Epithelial cell of prostate (primary cell): ENCODE measurements at regions not wholly inside any gene's neighbourhood (a gene's known extent, or its start where the extent isn't known, plus 50 kb on each side); places are given as distances from the start of the nearest gene placed in this dataset.

Experiments used
- DNase-seq: peaks from one replicate; pipeline ENCODE4 v3.0.0-alpha.2; 2011; ENCODE audit warnings: low read depth, low spot score
- H3K27ac ChIP-seq: fragments of 450-650 bp; 2 replicates; pipeline ENCODE4 v1.5.1; 2017; ENCODE audit warnings: mild to moderate bottlenecking

DNA sequence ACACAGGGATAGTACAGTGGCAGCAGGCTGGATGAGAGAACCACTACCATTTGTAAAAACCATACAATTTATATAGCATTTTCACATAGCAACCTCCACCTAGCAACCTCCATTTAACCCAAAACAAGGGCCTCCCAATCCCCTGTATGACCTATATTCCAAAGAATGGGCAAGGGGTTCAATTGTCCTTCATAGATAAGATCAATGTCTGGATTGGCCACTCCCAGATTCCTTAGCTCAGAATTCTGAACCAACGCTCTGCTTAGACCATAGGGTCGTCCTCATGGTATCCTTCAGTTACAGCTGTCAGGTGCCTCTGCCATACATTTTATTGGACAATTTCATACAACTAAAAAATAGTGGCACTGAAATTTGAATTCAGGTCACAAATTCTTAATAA is 166.2 kb downstream of the KCTD12 start:
- DNase-seq, result no peak
- H3K27ac ChIP-seq, result no peak overlapping the region

DNA sequence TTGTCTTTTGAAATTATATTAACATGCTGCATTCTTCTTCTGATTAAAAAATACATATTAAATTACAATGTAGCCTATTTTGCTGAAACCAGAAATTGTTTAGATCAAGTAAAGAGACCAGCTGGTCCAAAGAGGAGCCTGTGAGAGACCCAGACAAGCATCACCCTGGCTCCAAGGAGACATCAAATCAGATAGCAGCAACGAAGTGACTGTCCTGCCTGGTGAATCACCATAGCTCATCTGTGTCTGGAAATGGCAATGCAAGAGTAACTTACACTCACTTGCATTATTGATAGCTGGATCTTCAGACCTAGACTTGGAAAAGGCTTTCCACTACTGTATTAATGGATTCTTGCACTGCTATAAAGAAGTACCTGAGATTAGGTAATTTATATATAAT is 169.1 kb downstream of the KCTD12 start:
- no peak overlapping the region for H3K27ac ChIP-seq
- DNase-seq, result no peak

DNA sequence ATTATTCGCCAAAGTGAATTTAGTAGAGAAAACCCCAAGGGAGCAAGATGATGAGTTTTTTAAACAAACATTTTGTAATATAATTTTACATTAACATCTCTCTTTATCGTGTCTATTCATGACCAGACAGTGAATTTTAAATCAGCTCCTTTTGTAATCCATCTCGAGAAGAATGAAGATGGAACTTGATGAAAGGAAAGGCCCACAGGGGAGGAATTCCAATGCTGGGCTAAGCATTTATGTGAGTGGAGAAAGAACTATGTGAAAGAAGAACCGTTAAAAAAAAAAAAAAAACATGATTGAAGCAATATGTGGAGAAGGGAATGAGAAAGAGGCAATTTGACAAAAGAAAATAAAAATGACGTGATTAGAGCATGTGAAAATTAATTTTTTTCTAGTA is 170.6 kb downstream of the KCTD12 start:
- DNase-seq, result no peak
- no peak overlapping the region for H3K27ac ChIP-seq

DNA sequence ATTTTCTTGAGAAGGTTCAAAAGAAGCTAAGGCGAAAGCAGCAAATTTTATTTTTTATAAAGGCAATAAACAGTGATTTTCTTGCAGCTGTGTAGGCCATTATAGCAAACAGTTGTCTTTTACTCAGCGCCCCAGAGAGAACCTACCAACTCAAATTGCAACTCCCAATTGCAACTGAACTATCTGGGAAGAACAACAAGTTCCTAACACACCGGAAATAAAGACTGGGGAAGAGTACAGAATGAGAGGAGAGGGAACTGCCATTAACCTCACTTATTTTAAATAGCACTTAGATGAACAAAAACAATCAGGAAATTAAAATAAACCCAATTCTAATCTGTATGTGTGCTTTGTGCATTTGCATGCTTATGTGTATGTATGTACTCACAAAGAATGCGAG is 171.1 kb downstream of the KCTD12 start:
- DNase-seq, result no peak
- H3K27ac ChIP-seq, result no peak overlapping the region

DNA sequence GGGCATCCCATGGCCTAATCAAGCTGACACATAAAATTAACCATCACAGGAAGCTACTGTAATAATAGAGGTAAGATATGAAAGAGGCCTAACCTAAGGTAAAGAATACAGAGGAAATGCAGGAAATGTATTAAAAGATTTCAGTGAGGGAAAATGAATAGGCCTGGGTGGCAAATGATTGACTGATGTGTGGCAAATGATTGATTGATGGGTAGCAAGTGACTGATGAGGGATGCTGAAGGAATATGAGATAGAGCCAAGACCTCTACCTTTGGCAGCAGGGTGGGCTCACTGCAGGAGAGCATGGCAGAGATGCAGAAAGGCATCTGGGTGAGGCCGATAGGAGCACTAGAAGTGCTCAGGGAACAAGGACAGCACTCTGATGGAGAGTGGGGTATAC is 172.9 kb downstream of the KCTD12 start:
- no peak for DNase-seq
- no peak overlapping the region for H3K27ac ChIP-seq

DNA sequence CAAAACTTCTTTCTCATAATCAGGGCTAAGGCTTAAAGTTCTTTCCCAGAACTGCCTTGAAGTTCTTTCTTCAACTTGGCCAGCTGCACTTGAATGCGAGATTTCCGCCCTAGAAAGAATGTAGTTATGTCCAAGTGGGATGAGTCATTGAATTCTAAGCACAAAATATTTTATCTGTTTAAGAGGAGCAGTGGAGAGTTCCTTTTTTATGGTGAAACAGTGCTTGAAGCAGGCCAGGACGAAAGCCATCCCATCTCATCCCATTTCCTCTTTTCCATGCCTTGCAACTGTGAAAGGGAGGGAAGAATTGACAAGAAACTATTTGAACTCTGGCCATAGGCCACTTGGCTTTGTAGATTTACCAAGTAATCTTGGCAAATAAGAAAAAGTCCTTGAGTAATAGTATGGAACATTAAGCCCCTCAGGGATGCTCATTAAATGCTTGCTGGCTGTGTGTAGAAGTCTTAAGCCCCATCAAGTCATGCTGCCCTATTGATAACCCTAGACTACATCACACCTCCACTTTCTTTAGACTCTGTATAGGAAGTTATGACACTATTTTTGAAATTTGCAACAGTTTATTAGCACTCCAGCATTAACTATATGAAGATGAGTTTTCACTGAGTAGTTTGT is 174.5 kb downstream of the KCTD12 start:
- H3K27ac ChIP-seq, result no peak overlapping the region
- no peak for DNase-seq

DNA sequence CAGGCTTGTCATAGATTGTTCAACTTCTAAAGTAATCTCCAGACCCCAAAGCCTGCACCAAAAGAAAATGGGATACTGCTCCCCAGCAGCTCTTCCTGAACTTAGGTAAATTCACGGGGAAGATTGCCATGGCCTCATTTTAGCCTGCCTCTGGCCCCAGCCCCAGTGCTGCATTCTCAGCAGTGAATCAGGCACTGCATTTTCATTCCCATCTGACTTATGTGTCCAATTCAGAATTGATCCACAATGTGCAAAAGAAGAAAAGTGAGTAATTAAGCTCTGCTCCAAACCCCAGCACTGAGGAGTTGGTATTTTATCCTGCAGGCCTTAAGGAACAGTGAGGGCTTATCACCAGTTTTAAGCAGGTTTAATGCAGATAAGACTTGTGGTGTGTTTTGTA is 176.4 kb downstream of the KCTD12 start:
- H3K27ac ChIP-seq, result no peak overlapping the region
- DNase-seq, result no peak

DNA sequence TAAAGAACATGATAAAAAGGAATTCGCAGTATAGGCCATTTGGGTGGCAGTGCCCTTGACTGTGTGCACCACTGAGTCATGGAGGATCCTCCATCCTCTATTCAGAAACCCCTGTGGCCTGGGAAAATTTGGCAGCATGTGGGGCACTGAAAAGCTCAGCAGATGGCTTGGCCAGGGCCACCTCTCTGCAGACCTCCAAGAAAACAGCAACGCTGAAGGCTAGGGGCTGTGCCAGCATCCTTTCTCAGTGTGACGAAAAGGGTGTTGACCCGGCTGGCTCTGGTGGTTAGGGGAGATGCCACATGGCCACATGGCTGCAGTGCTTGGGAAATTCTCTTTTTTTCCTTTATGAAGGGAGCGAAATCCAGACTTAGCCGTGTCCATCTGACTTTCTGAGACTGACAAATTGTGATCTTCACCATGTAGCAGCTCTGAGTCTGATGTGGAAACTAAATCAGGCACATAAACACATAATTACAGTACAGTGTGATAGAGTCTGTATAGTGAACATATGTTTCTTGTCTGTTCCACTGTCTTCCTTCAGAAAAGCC is 178.0 kb downstream of the KCTD12 start:
- H3K27ac ChIP-seq, result no peak overlapping the region
- no peak for DNase-seq

DNA sequence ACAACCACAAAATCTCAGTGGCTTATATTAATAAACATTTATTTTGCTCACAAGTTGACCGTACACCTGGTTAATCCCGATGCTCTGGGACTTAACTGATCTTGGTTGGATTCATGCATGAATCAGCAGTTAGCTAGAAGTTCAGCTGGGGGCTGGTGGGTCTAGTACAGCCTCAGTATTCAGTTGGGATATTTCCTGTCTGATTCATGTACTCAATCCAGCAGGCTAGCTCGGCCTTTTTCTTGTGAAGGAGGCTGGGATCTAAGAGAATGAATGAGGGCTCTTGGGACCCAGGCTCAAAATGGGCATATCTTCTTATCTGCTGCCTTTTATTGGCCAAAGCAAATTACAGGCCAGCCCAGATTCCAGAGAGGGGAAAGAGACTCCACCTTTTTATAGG is 178.8 kb downstream of the KCTD12 start:
- no peak for DNase-seq
- no peak overlapping the region for H3K27ac ChIP-seq

DNA sequence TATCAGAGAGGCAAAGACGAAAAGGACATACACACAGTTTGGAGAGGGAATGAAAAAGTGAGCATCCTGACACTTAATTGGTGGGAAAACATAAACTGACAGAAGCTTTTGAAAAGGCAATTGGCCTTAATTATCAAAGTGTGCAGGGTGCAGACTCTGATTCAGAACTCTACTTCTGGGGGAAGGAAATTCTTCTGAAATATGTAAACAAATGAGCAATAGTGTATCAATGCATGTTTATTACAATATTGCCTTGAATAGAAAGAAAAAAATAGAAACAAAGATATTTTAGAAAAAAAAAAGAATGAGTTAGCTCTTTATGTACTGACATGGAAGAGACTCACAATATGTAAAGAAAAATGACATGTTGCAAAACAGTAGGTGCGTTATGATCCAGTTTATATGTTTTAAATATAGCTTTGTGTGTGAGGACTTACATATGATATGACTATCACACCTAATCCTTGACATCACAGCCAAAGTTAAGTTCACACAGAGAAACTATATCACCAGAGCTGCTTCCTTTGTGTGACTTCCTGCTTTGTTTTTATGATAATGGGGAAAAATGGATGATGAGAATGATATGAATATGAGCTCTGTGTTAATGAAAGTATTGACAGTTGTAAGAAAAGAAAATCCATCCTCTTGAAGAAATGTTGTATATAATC is 182.4 kb downstream of the KCTD12 start:
- no peak overlapping the region for H3K27ac ChIP-seq
- DNase-seq, result no peak

DNA sequence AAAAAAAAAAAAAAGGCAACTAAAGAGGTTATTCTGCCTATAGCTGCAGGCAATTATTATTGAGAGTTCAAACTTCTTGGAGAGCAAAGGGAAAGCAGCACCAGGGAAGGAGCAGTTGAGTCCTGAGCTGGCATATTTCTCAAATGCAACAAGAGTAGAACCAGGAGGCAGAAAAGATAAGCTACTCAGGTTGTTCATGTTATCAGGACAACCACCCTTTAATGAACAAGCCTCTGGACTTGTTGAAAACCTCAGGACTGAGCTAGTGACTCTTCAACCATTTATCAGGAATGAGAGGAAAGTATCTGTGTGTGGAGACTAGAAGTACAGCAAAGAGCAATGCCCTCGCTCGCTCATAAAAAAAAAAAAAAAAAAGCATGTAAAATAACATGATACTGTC is 183.0 kb downstream of the KCTD12 start:
- no peak for DNase-seq
- no peak overlapping the region for H3K27ac ChIP-seq

DNA sequence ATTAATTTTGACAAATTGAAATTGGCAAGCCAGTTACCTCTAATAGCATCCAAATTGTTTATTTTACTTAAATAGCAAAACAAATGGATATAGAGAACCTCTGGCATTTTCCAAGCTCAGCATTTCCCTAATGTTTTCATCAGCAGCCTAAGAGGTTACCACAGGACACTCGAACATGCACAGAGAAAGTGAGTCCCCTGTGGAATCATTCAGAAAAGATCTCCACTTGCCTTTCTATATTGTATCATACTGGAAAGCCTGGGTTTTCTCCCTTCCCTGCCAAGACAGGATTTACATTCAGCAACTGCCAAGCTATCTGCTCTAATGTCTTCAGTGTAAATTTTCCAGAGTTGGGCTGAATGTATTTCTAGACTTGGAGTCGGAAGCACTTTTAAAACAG is 188.9 kb downstream of the KCTD12 start:
- no peak overlapping the region for H3K27ac ChIP-seq
- no peak for DNase-seq

DNA sequence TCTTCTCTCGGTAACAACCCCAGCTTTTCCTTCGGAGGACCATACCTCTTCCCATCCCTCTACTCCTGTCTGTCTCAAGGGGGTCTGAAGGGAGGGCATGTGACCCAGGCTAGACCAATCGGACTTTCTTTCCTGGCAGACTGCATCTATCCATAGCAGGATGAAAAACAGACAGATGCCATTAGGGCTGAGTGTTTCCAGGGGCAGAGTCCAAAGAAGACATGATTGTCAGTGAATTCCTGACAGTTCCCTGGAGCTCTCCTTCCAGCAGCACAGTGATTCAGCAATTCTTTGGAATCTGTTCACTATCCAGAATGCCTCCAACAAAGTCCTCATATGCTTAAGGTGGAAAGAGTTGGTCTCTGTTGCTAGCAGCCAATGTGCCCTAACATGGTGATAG is 189.8 kb downstream of the KCTD12 start:
- no peak for DNase-seq
- H3K27ac ChIP-seq, result no peak overlapping the region

DNA sequence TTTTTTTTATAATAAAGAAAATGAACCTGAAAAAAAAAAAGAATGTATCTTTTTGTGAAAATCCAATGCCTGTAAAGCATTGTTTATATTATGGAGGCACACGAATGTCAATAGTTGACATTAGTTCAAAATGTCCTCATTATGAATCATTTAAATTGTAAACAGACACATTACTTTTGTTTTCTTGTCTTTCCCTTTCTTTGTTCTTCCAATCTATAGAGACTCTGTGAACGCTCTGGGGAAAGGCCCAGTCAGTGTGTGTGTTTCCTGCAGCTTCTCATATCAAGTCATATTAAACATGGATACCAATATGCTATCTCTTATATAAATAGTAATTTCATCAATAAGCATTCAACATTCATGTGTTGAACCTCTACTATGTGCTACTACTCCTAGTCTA is 193.1 kb downstream of the KCTD12 start:
- no peak overlapping the region for H3K27ac ChIP-seq
- DNase-seq, result no peak

DNA sequence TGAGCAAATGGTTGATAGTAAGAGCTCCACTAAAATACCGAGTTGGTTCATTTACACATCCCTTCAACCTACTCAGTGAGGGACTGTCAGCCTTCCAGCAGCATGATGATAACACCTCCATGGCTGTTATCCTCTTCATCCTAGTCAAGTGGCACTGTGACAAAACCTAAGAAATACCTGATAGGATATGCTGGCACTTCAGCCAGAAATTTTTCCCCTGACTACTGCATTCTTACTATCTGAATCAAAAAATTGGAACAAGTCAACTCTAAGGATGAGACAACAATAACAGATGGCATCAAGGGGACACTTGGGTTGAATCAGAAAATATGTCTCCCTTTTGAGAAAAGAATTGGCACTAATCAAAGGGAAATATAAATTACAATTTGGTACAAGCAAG is 193.9 kb downstream of the KCTD12 start:
- H3K27ac ChIP-seq, result no peak overlapping the region
- DNase-seq, result no peak

DNA sequence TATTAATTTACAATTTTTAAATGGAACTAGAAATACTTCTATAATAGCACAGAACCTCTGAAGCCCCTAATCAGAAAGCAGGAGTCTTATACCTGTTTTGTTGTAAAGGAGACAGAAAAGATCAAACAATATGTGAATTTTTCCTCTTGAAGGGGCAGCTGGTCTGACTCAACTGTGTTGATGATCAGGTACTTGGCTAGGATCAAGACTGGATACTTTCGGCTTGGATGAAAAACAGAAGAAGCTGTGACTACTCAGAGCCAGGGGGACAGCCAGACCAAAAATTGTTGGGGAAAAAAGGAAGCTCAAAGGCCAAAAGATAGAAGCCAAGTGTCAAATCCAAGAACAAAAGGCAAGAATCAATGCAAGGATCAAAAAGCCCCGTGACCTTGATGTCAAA is 195.6 kb downstream of the KCTD12 start:
- H3K27ac ChIP-seq, result no peak overlapping the region
- DNase-seq, result no peak

DNA sequence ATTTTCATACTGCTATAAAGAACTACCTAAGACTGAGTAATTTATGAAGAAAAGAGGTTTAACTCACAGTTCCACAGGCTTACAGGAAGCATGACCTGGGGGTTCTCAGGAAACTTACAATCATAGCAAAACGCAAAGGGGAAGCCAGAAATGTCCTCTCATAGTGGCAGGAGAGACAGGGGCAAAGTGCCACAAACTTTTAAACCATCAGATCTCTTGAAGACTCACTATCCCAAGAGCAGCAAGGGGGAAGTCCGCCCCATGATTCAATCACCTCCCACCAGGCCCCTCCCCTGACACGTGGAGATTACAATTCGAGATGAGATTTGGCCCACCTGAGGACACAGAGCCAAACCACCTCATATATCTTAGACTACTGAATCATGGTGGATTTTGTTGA is 198.7 kb downstream of the KCTD12 start:
- no peak for DNase-seq
- H3K27ac ChIP-seq, result no peak overlapping the region

DNA sequence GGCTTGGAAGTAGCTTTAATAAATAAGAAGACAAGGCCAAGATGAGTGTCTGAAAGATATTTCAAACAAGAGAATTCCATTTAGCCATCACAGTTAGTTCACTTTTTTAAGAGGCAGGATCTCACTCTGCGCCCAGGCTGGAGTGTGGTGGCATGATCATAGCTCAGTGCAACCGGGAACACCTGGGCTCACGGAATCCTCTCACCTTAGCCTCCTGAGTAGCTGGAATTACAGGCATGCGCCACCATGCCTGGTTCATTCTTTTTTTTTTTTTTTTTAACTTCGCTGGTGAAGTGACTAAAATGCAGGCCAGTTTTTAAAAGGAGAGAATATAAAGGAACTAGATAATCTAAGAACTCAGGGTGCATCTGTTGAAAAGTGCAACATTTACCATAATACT is 200.3 kb downstream of the KCTD12 start:
- no peak overlapping the region for H3K27ac ChIP-seq
- DNase-seq, result no peak

DNA sequence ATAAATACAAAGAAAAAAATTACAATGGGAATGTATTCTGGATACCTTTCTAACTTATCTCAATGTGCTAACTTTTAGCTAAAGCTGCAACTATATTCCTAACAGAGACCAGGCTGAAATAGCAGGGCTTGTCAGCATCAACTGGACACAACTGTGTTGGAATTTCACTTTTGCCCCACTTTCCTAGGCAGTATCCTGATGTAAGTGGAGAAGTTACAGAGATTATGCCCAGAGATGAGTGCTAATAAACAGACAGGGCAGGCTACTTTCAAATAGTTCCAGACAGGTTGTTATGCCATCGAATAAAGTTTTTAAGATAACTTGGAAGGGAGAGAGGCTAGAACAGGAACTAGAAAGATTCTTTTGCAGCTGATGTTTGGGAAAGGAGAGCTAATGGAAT is 201.9 kb downstream of the KCTD12 start:
- no peak for DNase-seq
- H3K27ac ChIP-seq, result no peak overlapping the region

DNA sequence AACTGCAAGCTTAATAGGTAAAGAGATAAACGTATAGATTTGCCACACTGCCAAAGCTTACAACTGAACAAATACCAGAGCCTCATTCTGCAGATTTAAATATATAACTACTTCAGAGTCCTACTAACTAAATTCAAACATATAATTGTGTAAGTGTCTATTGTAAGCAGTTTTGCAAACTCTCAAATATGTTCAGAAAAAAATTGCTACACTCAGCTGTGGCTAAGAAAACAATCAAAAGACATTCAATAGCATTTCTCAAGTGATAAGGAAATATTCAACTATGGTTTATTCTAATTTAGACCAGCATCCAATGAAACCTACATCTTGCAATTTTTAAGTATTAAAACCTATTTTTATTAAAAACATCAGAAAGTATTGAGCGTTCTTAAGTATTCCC is 202.4 kb downstream of the KCTD12 start:
- DNase-seq, result no peak
- H3K27ac ChIP-seq, result no peak overlapping the region

DNA sequence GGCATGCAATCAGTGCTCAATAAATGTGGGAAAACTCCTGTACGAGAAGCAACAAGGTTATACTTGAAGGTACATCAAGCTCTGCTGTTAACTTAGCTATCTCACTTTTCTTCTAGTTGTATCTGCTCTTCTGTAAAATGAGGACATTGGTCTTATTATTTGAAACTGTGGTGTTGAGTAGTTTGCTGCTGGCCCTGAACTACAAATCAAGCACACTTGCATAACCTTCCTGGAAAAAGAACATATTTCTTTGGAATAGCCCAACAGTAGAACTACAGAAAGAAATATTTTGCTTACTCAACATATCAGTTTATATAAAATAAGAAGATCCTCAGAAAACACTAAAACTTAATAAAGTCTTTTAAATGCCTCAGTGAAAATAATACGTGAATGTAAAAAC is 203.0 kb downstream of the KCTD12 start:
- no peak for DNase-seq
- no peak overlapping the region for H3K27ac ChIP-seq

DNA sequence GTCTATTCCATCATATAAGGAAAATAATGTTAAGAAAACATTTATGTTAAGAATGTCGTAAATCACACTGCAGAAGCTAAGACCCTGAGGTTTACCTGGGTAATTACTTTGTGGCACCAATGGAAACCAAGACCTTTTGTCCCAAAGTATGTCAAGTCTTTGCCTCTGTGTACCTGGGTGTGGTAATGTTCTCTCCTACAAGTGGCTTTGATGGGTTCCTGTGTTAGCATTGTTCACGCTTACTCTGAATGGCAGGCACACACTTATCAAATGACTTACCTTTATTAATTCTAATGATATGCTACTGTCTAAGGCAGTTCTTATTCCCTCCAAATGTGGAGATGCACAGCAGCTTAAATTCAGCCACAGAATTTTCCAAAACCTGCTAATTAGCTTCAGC is 206.1 kb downstream of the KCTD12 start:
- DNase-seq, result no peak
- H3K27ac ChIP-seq, result no peak overlapping the region
